Activated B cell treated with CpG ODN at 0.5 μM for 24 hours (primary cell): ENCODE measurements at regions not wholly inside any gene's neighbourhood (a gene's known extent, or its start where the extent isn't known, plus 50 kb on each side); places are given as distances from the start of the nearest gene placed in this dataset.

Experiments
- ATAC-seq: fragments of 200-7000 bp; cut with Tn5 transposase; one replicate; pipeline ENCODE4 v1.10.0; 2021; ENCODE audit warnings: low read depth, mild to moderate bottlenecking, moderate library complexity
- CTCF ChIA-PET: fragments of 350-600 bp; sonication (Branson Sonifier 250); formaldehyde crosslinking; loops from one replicate; lab custom pipeline; 2021; ENCODE audit warnings: antibody characterized with exemption; lab: Charles Lee
- POLR2A ChIA-PET: fragments of 350-600 bp; sonication (Branson Sonifier 250); formaldehyde crosslinking; loops from one replicate; lab custom pipeline; 2021; ENCODE audit warnings: antibody characterized with exemption; lab: Charles Lee
- DNase-seq: peaks from one replicate; pipeline ENCODE4 v3.0.0; 2022
- H3K27ac Mint-ChIP-seq: one replicate; pipeline ENCODE4 v1.8.0; 2020; ENCODE audit warnings: mixed read lengths
- H3K27me3 Mint-ChIP-seq: one replicate; pipeline ENCODE4 v1.8.0; 2021; ENCODE audit warnings: mixed read lengths
- H3K36me3 Mint-ChIP-seq: one replicate; pipeline ENCODE4 v1.8.0; 2021; ENCODE audit warnings: low read depth, mixed read lengths
- H3K4me1 Mint-ChIP-seq: one replicate; pipeline ENCODE4 v1.8.0; 2021; ENCODE audit warnings: mixed read lengths
- H3K4me3 Mint-ChIP-seq: one replicate; pipeline ENCODE4 v1.8.0; 2020; ENCODE audit warnings: mild to moderate bottlenecking, mixed read lengths
- H3K9me3 Mint-ChIP-seq: one replicate; pipeline ENCODE4 v1.8.0; 2020; ENCODE audit warnings: mixed read lengths
- intact Hi-C: fragments of 100-400 bp; cut with micrococcal nuclease; formaldehyde crosslinking; loops from one replicate; pipeline ENCODE4 v1.15.1; 2024
- TF ChIP-seq, protein P1 (sequence below): fragments of 200-600 bp; IDR thresholded peaks from one replicate; pipeline ENCODE4 v1.8.0; 2022; ENCODE audit warnings: antibody characterized with exemption, mild to moderate bottlenecking

DNA sequence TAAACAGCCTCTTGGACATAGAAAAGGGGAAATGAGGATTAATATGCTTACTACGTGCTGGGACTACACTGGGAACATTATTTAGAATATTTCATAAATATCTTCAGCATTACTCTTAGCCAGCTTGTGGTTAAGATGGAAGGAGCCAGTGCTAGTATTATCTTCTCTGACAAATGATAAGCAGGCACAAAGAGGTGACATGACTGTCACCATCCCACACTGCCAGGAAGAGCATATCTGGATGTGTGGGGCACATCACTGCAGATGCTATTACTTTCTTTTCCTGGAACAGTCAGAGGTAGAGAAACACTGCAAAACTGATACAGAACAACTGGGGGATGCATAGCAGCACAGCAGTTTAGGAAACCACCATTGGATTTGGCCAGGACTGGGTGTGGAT is 281.0 kb upstream of the TNC start:
- no peak for DNase-seq
- Mint-ChIP-seq H3K36me3 (no peaks in the 10 kb centered on the region), H3K4me3 (no peak overlapping the region), H3K27ac (no peak overlapping the region), H3K9me3 (no peaks in the 10 kb centered on the region), H3K27me3 (no peaks in the 10 kb centered on the region), H3K4me1 (no peaks in the 10 kb centered on the region)
- no peak for ATAC-seq
- TF ChIP-seq, protein P1, sequence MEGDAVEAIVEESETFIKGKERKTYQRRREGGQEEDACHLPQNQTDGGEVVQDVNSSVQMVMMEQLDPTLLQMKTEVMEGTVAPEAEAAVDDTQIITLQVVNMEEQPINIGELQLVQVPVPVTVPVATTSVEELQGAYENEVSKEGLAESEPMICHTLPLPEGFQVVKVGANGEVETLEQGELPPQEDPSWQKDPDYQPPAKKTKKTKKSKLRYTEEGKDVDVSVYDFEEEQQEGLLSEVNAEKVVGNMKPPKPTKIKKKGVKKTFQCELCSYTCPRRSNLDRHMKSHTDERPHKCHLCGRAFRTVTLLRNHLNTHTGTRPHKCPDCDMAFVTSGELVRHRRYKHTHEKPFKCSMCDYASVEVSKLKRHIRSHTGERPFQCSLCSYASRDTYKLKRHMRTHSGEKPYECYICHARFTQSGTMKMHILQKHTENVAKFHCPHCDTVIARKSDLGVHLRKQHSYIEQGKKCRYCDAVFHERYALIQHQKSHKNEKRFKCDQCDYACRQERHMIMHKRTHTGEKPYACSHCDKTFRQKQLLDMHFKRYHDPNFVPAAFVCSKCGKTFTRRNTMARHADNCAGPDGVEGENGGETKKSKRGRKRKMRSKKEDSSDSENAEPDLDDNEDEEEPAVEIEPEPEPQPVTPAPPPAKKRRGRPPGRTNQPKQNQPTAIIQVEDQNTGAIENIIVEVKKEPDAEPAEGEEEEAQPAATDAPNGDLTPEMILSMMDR = no peak
- POLR2A ChIA-PET = no interaction called here
- intact Hi-C loops = no loop called here
- CTCF ChIA-PET = no interaction called here

DNA sequence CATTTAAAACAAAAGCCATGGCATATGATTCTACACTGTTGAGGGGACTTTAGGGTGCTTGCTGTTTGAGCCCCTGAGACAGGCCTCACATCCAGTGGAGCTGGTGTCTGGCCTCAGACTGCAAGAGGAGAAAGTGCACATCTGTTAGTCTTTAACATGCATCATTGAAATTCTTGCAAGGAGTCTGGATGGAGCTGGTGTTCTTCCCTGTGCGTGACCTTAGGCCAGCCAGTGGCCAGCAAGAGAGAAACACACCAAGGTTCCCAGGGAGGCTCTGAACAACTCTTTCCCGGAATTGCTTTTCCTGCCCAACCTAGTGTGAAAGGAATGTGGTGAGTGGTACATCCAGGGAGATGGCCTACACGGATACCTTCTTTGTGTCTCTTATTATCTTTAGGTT is 282.8 kb upstream of the TNC start:
- H3K4me3 Mint-ChIP-seq = no peak overlapping the region
- intact Hi-C loops = no loop called here
- H3K36me3 Mint-ChIP-seq = no peaks in the 10 kb centered on the region
- no peaks in the 10 kb centered on the region for H3K4me1 Mint-ChIP-seq
- ChIA-PET POLR2A (no interaction called here), CTCF (no interaction called here)
- TF ChIP-seq, protein P1 = no peak
- DNase-seq = no peak
- H3K9me3 Mint-ChIP-seq = no peaks in the 10 kb centered on the region
- no peak for ATAC-seq
- no peaks in the 10 kb centered on the region for H3K27me3 Mint-ChIP-seq
- no peak overlapping the region for H3K27ac Mint-ChIP-seq

DNA sequence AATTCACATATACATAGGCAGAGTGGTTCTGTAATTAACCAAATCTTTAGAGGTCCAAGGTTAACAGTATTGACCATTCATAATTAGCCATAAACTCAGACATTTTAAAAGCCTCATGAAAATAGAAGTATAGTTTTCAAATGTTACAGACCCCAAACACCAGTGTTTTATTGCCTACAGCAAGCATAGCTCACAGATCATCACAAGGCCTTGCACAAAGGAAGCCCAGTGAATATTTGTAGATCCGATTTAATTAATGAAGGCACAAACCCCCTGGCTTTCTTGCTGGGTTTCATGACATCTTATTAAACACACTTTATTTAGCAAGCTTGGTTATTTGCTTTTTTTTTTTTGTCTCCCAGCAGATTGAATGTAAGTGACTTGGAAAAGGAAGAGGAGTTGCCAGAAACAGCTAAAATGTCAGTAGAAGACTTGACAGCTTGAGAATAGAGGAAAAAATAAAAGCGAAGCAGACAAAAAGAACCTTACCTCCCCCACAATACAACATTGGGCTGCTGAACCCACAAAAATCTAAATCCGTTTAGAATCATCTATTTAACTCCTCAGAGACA is 283.9 kb upstream of the TNC start:
- DNase-seq = no peak
- ChIA-PET POLR2A (no interaction called here), CTCF (no interaction called here)
- no peak overlapping the region for H3K4me3 Mint-ChIP-seq
- no peaks in the 10 kb centered on the region for H3K9me3 Mint-ChIP-seq
- no peak overlapping the region for H3K27ac Mint-ChIP-seq
- H3K27me3 Mint-ChIP-seq = no peaks in the 10 kb centered on the region
- ATAC-seq = no peak
- intact Hi-C loops = no loop called here
- no peaks in the 10 kb centered on the region for H3K36me3 Mint-ChIP-seq
- H3K4me1 Mint-ChIP-seq = no peaks in the 10 kb centered on the region
- TF ChIP-seq, protein P1 = no peak

DNA sequence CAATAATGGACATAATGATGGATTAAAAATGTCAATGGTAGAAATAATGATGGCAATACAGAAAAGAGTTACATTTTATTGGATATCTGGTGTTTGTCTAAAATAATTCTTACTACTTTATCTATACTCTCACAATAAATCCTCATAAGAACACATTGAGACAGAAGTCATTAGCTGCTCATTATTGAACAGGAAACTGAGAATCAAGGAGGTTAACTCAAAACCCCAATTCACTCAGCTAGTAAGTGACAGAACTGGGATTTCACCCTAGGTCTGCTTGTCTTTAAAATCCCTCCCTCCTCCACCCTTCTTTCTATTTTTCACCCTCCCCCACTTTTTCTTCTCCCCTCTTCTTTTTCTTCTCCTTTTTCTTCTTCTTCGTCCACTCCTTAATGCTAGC is 285.8 kb upstream of the TNC start:
- TF ChIP-seq, protein P1 = no peak
- ATAC-seq = no peak
- ChIA-PET POLR2A (no interaction called here), CTCF (no interaction called here)
- H3K4me1 Mint-ChIP-seq = no peaks in the 10 kb centered on the region
- H3K27ac Mint-ChIP-seq = no peak overlapping the region
- no peaks in the 10 kb centered on the region for H3K36me3 Mint-ChIP-seq
- no peak for DNase-seq
- intact Hi-C loops = no loop called here
- H3K27me3 Mint-ChIP-seq = no peaks in the 10 kb centered on the region
- no peaks in the 10 kb centered on the region for H3K9me3 Mint-ChIP-seq
- H3K4me3 Mint-ChIP-seq = no peak overlapping the region

DNA sequence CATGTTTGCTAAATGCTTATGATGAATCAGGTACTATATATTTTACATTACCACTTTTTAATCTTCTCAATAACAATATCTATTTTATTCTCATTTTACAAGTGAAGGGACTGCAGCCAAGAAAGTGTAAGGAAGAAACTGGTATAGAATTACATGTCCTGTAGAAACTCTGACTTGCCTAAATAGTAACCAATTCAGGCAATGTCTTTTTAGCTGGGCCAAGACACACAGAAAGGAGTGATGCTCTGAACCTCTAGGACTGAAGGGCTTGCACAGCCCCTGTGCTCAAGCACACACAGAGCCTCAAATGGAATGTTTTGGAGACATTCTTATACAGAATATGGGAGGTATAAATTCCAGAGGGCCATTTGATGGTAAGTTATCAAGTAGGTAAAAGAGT is 286.4 kb upstream of the TNC start:
- CTCF ChIA-PET = no interaction called here
- TF ChIP-seq, protein P1 = no peak
- no peak overlapping the region for H3K4me3 Mint-ChIP-seq
- H3K9me3 Mint-ChIP-seq = no peaks in the 10 kb centered on the region
- H3K27ac Mint-ChIP-seq = no peak overlapping the region
- ATAC-seq (no peak), DNase-seq (no peak)
- no peaks in the 10 kb centered on the region for H3K4me1 Mint-ChIP-seq
- H3K36me3 Mint-ChIP-seq = no peaks in the 10 kb centered on the region
- intact Hi-C loops = no loop called here
- POLR2A ChIA-PET = no interaction called here
- no peaks in the 10 kb centered on the region for H3K27me3 Mint-ChIP-seq
